GM21576 (cell line): ENCODE measurements at regions not wholly inside any gene's neighbourhood (a gene's known extent, or its start where the extent isn't known, plus 50 kb on each side); places are given as distances from the start of the nearest gene placed in this dataset.

Experiments used
- ATAC-seq: cut with Tn5 transposase; IDR thresholded peaks from one replicate; pipeline ENCODE4 v1.9.1; 2021; ENCODE audit warnings: mild to moderate bottlenecking, moderate library complexity; ENCODE audit not compliant: unreplicated experiment

DNA sequence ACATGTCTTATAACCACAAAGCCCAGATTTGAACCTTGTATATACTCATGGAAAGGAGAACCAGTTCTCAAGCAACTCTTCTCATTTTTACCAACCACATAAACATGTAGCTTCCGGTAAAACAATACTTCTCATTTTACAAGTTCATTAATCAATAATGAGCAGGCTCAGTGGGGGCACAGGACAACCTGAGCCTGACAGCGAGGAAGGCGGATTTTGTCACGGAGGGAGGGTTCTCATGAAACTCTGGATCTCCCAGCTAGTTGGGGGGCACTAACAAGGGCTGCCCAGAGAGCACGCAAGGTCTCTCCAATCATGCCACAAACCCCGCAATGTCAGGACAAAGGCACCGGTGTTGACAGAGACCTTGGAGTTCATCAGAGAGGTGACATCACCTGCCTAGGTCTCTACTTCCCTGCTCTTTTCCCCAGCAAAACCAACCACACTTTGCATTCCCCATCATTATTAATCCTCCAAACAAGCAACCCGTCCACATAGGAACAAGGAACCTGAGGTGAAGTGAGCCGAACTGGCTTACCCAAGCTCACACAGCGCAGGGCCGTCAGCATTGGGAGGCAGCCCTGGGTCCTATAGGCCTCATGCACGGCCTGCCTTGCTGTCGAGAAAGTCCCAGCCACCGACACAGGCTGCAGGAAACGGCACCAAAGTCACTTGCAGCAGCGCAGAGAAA, 192.1 kb upstream of the KLF14 start:
- ATAC-seq: no peak

- no peak for ATAC-seq
These were observed 193.1 kb upstream of the KLF14 start for GRCh38 chr7:130927062-130927461.

DNA sequence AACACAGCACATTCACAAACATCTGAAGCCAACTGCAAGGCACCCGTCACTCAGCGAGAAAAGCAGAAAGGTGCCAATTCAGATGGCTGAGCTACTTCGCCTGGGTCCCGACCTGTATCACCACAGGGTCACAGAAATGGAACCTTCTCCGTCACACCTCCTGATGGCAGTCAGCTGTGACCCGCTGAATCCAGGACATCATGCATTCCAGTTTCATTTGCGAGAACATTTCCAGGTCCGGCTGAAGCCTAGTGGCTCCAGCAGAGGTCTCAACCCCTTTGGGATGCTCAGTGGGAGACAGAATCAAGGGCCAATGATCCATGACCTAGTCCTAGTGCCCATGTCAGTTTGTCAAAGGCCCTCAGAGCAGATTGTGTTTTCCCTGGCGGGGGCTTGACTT, 193.6 kb upstream of the KLF14 start:
- ATAC-seq: no peak

- ATAC-seq: no peak
These were observed 196.1 kb upstream of the KLF14 start for GRCh38 chr7:130929896-130930659.

DNA sequence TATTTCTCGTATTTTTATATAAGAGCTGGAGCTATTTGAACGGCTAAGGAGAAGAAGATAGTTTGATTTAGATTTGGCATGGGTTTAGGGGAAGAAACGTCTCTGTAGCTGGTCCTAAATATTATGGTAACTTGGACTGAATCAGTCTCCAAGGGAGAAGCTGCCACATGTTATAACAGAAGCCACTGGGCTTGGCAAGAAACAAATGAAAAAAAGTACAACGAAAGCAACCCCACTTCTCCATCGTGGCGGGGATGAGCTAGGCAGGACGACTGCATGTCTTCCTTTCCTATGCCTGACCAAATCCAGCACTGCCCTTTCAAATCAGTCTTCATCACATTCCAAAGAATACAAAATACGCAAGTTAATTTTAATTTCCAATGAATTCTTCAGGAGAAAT, 196.7 kb upstream of the KLF14 start:
- no peak for ATAC-seq

- no peak for ATAC-seq
These were observed 197.4 kb upstream of the KLF14 start for GRCh38 chr7:130931423-130931822.

- ATAC-seq: no peak
These were observed 198.1 kb upstream of the KLF14 start for GRCh38 chr7:130932088-130932487.

- no peak for ATAC-seq
These were observed 198.8 kb upstream of the KLF14 start for GRCh38 chr7:130932667-130933432.

- ATAC-seq: no peak
These were observed 199.9 kb upstream of the KLF14 start for GRCh38 chr7:130933919-130934318.

DNA sequence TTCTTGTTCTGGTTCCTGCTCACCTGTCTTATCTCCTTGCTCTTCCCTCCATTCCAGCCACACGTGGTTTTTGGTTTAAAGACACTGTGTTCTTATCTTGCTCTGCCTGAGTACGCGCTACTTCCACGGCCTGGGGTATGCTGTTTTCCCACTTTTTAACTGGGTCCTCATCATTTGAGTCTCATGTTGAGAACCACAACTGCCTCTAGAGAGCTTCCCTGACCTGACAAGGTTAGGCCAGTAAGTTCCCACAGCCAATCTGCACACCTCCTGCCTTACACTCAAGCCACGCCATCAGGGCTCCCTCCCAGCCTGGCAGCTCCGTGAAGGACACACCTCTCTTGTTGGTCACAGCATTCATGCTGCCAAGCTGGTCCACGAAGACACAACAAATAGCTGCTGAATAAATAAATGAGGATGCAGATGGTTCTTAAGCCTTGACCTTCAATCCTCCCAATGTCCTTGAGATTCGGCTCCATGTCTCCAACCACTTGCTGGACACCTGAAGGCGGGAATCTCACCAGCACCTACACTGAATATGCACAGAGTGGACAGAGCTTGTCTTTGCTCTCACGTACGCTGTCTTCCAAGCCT, 201.7 kb upstream of the KLF14 start:
- no peak for ATAC-seq

GRCh38 chr7:130936202-130936931, 202.4 kb upstream of the KLF14 start:
- no peak for ATAC-seq

DNA sequence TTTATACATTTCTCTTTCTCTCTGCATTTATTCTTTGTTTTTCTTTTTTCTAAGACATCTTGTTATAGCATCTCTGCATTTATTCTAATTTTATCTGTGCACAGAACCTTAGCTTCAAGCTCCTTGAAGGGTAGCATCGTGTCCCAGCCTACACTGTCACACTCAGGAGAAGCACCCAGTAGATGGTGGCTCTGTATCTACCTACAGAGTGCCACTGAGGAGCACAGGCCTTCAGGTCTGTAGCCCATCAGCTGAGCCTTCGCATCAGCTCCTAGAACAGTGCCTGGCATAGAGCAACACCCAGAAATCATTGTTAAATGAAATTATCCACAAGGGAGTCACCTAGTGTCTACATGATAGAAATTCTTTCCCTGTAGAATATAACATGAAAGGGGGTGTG, 203.0 kb upstream of the KLF14 start:
- ATAC-seq: no peak

DNA sequence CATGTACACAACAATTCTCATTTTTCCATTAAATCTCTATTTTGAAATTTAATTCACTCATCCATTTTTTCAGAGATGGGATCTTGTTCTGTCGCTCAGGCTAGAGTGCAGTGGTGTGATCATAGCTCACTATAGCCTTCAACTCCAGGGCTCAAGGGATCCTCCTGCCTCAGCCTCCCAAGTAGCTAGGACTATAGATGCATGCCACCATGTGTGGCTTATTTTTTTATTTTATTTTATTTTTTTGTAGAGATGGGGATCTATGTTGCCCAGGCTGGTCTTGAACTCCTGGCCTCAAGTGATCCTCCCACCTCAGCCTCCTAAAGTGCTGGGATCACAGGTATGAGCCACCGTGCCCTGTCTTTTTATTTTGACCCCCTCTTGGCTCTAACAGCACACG, 203.8 kb upstream of the KLF14 start:
- ATAC-seq: no peak

GRCh38 chr7:130938661-130939060, 204.7 kb upstream of the KLF14 start:
- ATAC-seq: no peak

DNA sequence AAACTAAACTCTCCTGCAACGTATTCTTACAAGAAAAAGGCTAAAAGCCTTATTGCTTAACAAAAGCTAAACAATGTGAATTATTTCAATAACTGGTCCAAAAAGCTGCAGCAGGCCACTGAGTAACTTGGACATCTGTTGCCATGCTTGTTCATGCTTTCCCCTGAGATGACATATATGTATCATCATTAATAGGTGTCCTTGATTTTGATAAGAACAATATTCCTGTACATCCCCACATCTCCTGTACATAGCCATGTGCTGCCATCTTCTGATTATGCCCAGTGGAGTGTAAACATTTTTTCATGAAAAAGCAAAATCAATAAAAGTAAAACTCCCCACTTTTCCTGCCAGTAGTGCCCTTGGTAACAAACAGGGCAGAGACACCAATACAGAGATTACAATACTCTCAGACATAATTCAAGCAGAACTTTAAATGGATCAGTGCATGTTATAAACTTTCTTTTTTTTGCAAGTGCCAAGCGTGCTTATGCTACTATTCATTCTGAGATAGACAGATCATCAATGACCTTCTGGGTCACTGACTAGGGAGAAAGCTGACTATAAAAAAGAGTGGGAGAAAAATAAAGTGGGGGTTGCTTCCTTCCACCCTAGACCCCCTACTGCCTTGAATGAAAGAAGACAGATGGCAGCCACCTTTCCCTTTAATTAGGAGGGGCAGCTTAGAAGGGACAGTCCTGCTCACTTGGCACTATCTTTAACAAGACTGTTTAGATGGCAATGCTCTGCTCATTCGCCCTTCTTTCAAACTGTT, 205.5 kb upstream of the KLF14 start:
- no peak for ATAC-seq

DNA sequence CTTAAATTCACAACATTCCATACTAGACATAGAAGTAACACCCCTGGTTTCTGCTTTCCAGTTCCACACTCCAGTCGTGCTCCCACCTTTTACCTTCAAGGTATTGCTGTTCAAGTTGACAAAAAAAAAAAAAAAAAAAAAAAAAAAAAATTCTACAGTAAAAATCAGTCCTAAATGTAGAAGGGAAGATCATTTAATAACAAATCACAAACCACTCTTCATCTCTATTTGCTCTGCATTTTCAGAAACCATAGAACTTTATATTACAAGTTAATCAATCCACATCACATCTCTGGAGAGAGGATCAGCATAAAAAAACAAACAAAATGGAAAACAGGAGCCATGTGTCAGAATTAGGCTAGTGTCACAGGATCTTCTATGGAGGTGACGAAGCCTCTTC, 206.3 kb upstream of the KLF14 start:
- ATAC-seq: no peak

DNA sequence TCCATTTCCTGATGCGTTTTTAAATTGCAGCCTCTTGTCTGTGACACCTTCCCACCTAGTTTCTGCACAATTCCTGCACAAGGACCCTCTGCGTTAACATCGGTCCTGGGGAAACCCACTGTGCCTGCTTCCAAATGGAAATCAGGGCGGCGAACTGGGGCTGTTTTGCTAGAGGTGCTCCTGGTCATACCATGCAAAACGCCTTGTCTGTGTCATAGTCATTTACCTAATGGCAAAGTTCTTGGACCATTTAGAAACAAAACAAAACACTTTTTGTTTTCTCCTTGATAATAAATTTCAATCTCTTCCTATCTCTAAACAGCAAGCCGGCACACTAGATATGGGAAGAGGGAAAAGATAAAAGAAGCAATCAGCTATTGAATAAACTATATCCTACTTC, 206.9 kb upstream of the KLF14 start:
- ATAC-seq: no peak

GRCh38 chr7:130941322-130942210, 207.6 kb upstream of the KLF14 start:
- no peak for ATAC-seq
